Muscle layer of duodenum (tissue), 2 donors: ENCODE measurements at regions not wholly inside any gene's neighbourhood (a gene's known extent, or its start where the extent isn't known, plus 50 kb on each side); places are given as distances from the start of the nearest gene placed in this dataset.

Experiments used
- H3K27ac ChIP-seq: one replicate; pipeline ENCODE4 v1.7.0; 2013; ENCODE audit warnings: mild to moderate bottlenecking, low read length
- H3K27me3 ChIP-seq: one replicate; pipeline ENCODE4 v1.7.0; 2013; ENCODE audit warnings: low read depth, mild to moderate bottlenecking, control low read depth, low read length
- H3K36me3 ChIP-seq, 2 donors: one replicate each; pipeline ENCODE4 v1.7.0; 2013; ENCODE audit warnings: low read length in 2 of 2, control low read depth in 1 of 2, mild to moderate bottlenecking in 1 of 2; ENCODE audit not compliant: insufficient read depth in 2 of 2, control insufficient read depth in 1 of 2
- H3K4me1 ChIP-seq, 2 donors: one replicate each; pipeline ENCODE4 v1.7.0; 2013; ENCODE audit warnings: low read length in 2 of 2, mild to moderate bottlenecking in 2 of 2, control low read depth in 1 of 2, moderate library complexity in 1 of 2; ENCODE audit not compliant: insufficient read depth in 2 of 2, control insufficient read depth in 1 of 2
- H3K4me3 ChIP-seq, 2 donors: one replicate each; pipeline ENCODE4 v1.7.0; 2013; ENCODE audit warnings: low read length in 2 of 2, low read depth in 1 of 2, mild to moderate bottlenecking in 1 of 2
- H3K9me3 ChIP-seq, 2 donors: one replicate each; pipeline ENCODE4 v1.7.0; 2013; ENCODE audit warnings: low read length in 2 of 2, control low read depth in 1 of 2, mild to moderate bottlenecking in 1 of 2; ENCODE audit not compliant: control insufficient read depth in 1 of 2
- donor health status: healthy.

DNA sequence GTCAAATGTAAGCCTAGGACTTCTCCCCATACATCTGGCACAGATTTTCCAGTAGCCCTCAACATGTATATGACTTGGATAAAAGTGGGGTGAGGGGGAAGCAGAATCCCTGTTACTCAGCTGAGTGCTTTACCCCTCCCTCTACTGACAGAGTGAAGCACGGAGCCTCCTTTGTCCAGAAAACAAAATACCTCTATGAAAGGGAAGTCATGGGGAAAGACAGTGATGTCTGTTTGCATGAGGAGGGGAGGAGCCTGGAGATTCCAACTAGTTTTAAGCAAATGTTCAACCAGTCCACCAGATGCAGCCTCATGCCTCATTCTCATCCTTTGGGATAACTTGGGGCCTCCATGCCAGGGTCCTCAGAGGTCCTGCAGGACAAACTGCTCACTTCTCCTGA is 203.9 kb downstream of the SMAD2 start:
- H3K9me3 ChIP-seq = no peaks in the 10 kb centered on the region
- H3K27me3 ChIP-seq = no peaks in the 10 kb centered on the region
- H3K27ac ChIP-seq = no peak overlapping the region
- no peaks in the 10 kb centered on the region for H3K4me1 ChIP-seq
- H3K36me3 ChIP-seq = no peaks in the 10 kb centered on the region
- H3K4me3 ChIP-seq = no peak overlapping the region

DNA sequence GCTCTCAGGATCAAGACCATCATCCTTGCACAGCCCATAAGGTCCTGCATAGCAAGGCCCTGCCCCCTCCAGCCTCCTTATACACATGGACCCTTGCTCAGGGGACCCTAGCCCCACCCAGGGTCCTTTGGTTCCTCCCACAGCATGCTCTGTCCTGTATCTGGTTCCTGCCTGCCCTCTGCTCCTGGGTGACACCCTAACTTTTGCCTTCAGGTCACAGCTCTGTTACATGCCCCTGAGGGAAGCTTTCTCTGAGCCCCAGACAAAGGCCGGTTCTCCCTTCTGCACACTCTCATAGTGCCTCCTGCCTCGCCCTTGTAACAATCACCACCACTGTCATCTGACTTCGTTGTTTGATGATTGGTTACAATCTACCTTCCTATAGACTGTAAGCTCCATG is 204.8 kb downstream of the SMAD2 start:
- no peaks in the 10 kb centered on the region for H3K4me1 ChIP-seq
- no peak overlapping the region for H3K27ac ChIP-seq

DNA sequence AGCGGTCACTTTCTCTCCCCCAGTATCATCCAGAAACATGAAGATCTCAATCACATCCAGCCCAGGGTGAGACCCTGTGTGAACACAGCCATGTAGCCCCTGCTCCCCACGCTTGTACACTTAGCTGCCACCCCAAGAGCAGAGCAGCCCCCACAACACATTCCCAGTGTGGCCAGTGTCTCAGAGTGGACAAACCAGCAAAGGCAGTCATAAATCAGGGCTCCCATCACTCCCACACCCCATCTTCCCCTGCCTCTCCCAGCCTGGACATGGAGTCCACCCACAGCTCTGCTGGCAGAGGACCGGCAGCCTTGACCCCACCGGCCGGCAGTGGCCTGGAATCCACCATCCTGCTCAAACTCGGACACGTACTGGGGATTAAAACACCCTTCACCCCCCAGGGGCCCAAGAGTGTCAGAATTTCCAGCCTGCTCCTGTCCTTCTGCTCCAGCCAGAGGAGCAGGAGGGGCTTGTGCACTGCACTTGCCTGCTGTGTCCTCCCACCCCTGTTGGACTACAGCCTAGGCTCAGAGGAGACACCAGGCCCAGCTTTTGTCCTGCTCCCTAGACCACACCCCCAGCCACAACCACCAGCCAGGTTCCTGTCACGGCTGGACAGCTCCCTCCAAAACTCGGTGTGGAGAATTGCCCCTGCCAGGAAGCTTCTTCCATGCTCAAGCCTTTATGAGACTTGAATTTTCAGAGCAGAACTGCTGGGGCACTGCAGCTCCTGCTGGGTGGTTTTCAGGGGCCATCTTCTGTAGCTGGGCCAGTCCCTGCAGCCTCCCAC is 206.1 kb downstream of the SMAD2 start:
- H3K36me3 ChIP-seq = no peaks in the 10 kb centered on the region
- no peaks in the 10 kb centered on the region for H3K27me3 ChIP-seq
- no peaks in the 10 kb centered on the region for H3K4me1 ChIP-seq
- no peak overlapping the region for H3K27ac ChIP-seq
- H3K9me3 ChIP-seq = peaks cover 0 to 6% of the 10 kb centered on the region in 2 donors
- H3K4me3 ChIP-seq = no peak overlapping the region

More for the DNA sequence above, 204.8 kb downstream of the SMAD2 start:
- no peaks in the 10 kb centered on the region for H3K36me3 ChIP-seq
- H3K27me3 ChIP-seq = no peaks in the 10 kb centered on the region
- H3K4me3 ChIP-seq = no peak overlapping the region
- H3K9me3 ChIP-seq = no peaks in the 10 kb centered on the region

DNA sequence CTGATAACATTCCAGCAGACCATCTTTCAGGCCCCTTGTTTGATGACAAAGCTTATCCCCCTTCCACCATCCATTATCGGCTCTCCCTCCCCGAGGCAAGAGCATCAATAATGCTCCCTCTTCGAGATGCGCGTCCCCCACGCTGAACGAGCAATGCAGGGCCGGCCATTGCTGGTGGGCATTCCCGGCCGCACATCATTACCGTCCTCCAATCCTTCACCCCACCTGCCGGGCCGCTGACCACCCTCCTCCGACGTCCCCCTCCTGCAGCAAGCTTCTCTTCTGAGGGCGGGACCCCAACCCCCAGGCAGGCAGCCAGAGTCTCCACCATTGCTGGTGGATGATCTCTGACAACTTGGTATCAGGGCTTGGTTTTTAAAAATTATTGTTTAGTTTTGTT is 208.6 kb downstream of the SMAD2 start:
- peaks cover 0 to 6% of the 10 kb centered on the region in 2 donors for H3K9me3 ChIP-seq
- no peaks in the 10 kb centered on the region for H3K36me3 ChIP-seq
- H3K27ac ChIP-seq = no peak overlapping the region
- no peak overlapping the region for H3K4me3 ChIP-seq
- H3K4me1 ChIP-seq = no peaks in the 10 kb centered on the region
- H3K27me3 ChIP-seq = no peaks in the 10 kb centered on the region

DNA sequence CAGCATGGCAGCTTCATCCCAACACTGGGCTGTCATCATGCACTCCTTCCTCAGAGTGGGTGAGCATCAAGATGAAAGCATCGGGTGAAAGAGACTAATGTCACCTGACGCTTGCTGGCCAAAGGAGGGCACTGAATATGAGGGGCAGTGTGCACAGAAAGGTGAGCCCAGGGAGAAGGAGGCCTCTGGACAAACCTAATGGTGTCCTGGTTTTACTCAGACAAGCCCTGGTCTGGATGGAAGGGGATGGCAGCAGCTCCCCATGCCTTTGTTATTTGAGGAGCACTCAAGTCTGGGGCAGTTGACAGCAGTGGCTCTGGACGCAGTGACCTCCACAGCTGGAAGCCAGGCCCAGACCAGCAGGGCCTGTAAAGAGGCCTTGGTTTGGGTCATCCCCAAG is 209.7 kb downstream of the SMAD2 start:
- no peaks in the 10 kb centered on the region for H3K27me3 ChIP-seq
- no peaks in the 10 kb centered on the region for H3K36me3 ChIP-seq
- peaks cover 0 to 6% of the 10 kb centered on the region in 2 donors for H3K9me3 ChIP-seq
- no peaks in the 10 kb centered on the region for H3K4me1 ChIP-seq
- no peak overlapping the region for H3K27ac ChIP-seq
- no peak overlapping the region for H3K4me3 ChIP-seq

DNA sequence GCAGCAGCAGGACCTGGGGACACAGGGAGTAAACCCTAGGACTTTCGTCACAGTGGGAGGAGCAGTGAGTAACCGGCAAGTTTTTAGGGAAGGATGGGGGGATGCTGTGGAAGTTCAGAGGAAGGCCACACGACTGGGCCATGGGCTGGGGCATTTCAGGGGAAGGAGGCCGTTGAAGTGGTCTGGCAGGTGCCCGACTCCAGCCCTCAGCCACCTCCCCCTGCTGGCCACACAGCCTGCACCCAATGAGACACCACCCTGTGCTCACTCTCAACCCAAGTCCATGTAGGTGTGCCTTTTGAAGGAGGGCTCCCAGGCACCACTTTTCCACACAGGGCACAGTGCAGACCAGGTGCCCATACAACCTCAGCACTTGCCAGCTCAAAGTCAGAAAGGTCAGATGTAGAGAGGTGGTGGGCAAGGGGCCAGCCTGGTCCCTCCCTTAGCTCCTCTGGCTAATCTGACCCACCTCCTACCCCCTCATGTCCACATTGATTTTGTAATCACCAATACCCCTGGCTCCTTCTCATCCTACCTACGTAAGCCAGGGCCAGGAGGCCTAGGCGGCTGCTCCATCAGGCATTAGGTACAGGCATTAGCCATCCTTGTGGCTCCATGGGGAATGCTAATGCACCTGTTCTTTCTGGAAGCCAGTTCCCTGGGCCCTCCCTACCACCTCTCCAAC is 211.2 kb downstream of the SMAD2 start:
- Histone ChIP-seq H3K4me1 (no peaks in the 10 kb centered on the region), H3K9me3 (peaks cover 0 to 6% of the 10 kb centered on the region in 2 donors), H3K27ac (no peak overlapping the region), H3K27me3 (no peaks in the 10 kb centered on the region), H3K4me3 (no peak overlapping the region), H3K36me3 (no peaks in the 10 kb centered on the region)

DNA sequence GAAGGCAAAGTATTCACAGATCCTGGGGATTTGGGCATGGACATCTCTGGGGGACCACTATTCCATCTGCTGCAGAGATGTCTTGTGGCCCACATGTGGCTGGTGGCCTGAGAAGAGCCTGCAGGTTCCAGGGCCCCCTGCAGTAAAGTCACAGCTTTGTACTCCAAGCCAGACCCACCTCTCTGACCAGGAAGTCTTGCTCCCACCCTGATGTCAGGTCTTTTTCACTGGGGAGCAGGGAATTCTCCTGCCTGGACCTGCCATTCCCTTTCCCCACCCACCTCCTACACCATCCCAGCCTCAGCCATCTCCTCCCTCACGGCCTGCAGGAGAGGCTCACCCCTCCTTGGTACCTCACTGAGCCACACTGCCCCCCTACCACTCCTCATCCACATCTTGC is 211.8 kb downstream of the SMAD2 start:
- Histone ChIP-seq H3K4me1 (no peaks in the 10 kb centered on the region), H3K9me3 (peaks cover 0 to 6% of the 10 kb centered on the region in 2 donors), H3K27me3 (no peaks in the 10 kb centered on the region), H3K4me3 (no peak overlapping the region), H3K27ac (no peak overlapping the region), H3K36me3 (no peaks in the 10 kb centered on the region)

DNA sequence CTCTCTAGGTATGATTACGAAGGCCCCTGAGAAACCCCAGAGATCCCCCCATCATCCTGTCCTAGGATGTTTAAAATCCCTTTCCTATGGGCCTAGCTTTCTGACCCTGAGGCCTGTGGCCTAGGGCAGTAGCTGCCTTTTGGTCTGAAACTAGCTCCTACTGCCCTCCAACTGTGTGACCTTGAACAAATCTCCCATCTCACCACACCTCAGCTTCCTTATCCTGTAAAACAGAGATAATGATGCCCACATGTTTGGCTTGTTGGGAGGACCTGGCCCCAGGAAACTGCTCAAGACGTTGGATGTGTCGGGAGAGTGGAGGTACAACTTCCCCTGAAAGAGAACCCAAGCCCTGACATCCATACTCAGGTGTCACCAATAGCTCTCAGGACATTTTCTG is 213.2 kb downstream of the SMAD2 start:
- Histone ChIP-seq H3K9me3 (peaks cover 0 to 6% of the 10 kb centered on the region in 2 donors), H3K4me3 (no peak overlapping the region), H3K27me3 (no peaks in the 10 kb centered on the region), H3K4me1 (no peaks in the 10 kb centered on the region), H3K27ac (no peak overlapping the region), H3K36me3 (no peaks in the 10 kb centered on the region)

DNA sequence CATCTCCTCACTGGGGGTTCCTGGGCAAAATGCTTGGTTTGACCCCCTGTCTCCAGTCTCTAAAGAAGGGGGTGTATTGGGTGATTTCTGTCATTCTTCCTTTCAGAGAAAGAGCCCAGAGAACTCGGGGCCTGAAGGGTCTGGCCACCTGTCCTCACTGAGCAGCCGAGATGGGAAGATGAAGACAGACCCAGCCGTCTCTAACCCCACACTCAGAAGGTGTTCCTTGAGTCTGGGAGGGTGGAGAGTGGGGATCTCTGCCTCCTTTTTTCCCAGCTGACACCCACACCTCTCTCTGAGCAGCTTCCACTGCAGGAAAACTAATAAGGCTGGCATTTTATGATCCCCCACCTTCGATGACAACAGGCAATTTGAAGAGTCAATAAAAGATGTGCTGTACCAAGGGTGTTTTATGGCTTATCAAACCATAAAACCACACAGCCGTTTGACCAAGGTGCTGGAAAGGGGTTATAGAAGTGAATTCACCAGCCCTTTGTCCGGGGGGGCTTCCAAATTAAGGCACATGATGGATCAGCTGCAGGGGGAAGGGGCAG is 213.8 kb downstream of the SMAD2 start:
- Histone ChIP-seq H3K4me1 (no peaks in the 10 kb centered on the region), H3K9me3 (peaks cover 0 to 6% of the 10 kb centered on the region in 2 donors), H3K27ac (no peak overlapping the region), H3K27me3 (no peaks in the 10 kb centered on the region), H3K36me3 (no peaks in the 10 kb centered on the region), H3K4me3 (no peak overlapping the region)

DNA sequence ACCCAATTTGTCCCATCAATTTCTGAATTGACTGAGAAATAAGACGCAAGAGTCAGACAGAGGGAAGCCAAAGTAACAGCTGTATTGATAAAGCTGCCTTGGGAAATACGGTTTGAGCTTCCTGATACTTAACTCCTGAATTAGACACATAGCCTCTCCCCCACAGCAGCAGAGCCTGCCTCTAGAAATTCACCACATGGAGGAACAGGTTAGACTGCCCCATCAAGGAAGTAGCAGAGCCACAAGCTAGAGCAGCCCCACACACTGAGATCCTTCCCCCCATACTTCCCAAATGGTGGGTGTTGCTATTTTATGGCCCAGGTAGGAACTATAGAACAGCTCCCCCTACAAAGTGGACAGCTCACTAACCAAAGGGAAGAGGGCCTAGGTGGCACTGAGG is 220.0 kb downstream of the SMAD2 start:
- H3K27ac ChIP-seq = no peak overlapping the region
- no peaks in the 10 kb centered on the region for H3K27me3 ChIP-seq
- no peaks in the 10 kb centered on the region for H3K9me3 ChIP-seq
- no peak overlapping the region for H3K4me3 ChIP-seq
- no peaks in the 10 kb centered on the region for H3K36me3 ChIP-seq
- no peaks in the 10 kb centered on the region for H3K4me1 ChIP-seq

DNA sequence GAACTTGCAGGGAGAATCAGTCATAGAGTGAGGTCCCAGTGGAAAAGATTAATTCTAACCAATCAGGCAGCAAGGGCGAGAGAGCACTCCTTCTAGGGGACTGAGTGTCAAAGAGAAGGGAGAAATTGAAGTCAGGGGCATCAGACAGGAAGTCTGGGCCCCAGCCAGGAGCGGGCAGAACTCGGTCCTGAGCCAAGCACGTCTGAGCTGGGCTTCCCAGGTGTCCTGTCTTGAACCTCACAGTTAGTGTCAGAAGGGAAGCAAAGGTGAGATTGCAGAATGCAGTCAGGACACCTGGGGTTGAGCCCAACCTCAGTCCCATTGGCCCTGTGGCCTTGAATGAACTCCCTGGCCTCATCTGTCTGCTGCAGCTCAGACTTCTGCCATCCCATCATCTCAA is 220.9 kb downstream of the SMAD2 start:
- Histone ChIP-seq H3K36me3 (no peaks in the 10 kb centered on the region), H3K4me1 (no peaks in the 10 kb centered on the region), H3K4me3 (no peak overlapping the region), H3K27ac (no peak overlapping the region), H3K27me3 (no peaks in the 10 kb centered on the region), H3K9me3 (no peaks in the 10 kb centered on the region)
